Mesenchymal stem cell (in vitro differentiated cells and primary cell): ENCODE measurements at regions not wholly inside any gene's neighbourhood (a gene's known extent, or its start where the extent isn't known, plus 50 kb on each side); places are given as distances from the start of the nearest gene placed in this dataset.

Experiments used
- DNase-seq: peaks from one replicate; pipeline ENCODE4 v3.0.0-alpha.2; 2013
- H2AFZ ChIP-seq: one replicate; pipeline ENCODE4 v1.6.1; 2013; ENCODE audit warnings: low read depth, mild to moderate bottlenecking, control low read depth, inconsistent platforms, low read length, moderate library complexity
- H2AK5ac ChIP-seq: 2 replicates; pipeline ENCODE4 v1.6.1; 2013; ENCODE audit warnings: low read length, moderate library complexity, mild to moderate bottlenecking, inconsistent platforms; ENCODE audit not compliant: severe bottlenecking
- H2BK120ac ChIP-seq: one replicate; pipeline ENCODE4 v1.6.1; 2013; ENCODE audit warnings: low read depth, mild to moderate bottlenecking, inconsistent platforms, low read length, moderate library complexity
- H2BK12ac ChIP-seq, 2 experiments: one replicate each; pipeline ENCODE4 v1.6.1; 2013; ENCODE audit warnings: inconsistent platforms in 2 of 2, low read length in 2 of 2, mild to moderate bottlenecking in 2 of 2, moderate library complexity in 2 of 2, control low read depth in 1 of 2
- H2BK15ac ChIP-seq: one replicate; pipeline ENCODE4 v1.6.1; 2013; ENCODE audit warnings: mild to moderate bottlenecking, low read depth, inconsistent platforms; ENCODE audit not compliant: poor library complexity, severe bottlenecking
- H2BK5ac ChIP-seq: 2 replicates; pipeline ENCODE4 v1.6.1; 2013; ENCODE audit warnings: low read depth, mild to moderate bottlenecking, low read length, control low read depth, inconsistent platforms; ENCODE audit not compliant: poor library complexity, severe bottlenecking
- H3K14ac ChIP-seq, 2 experiments: one replicate each; pipeline ENCODE4 v1.6.1; 2013; ENCODE audit warnings: inconsistent platforms in 2 of 2, low read length in 2 of 2, control low read depth in 1 of 2, mild to moderate bottlenecking in 1 of 2, moderate library complexity in 1 of 2
- H3K18ac ChIP-seq, 2 experiments: one replicate each; pipeline ENCODE4 v1.6.1; 2013; ENCODE audit warnings: inconsistent platforms in 2 of 2, low read length in 2 of 2, control low read depth in 1 of 2, low read depth in 1 of 2, mild to moderate bottlenecking in 1 of 2
- H3K23ac ChIP-seq, 2 experiments: one replicate each; pipeline ENCODE4 v1.6.1; 2013; ENCODE audit warnings: inconsistent platforms in 2 of 2, low read length in 2 of 2, mild to moderate bottlenecking in 2 of 2, moderate library complexity in 2 of 2, control low read depth in 1 of 2
- H3K27ac ChIP-seq: 2 replicates; pipeline ENCODE4 v1.5.1; 2013; ENCODE audit warnings: mild to moderate bottlenecking, moderate library complexity, low read length, control low read depth, inconsistent platforms; ENCODE audit not compliant: poor library complexity, severe bottlenecking
- H3K27me3 ChIP-seq, 2 experiments: 2 replicates each; pipeline versions ENCODE4 v1.6.1 to v1.7.0; 2013; ENCODE audit warnings: low read length in 2 of 2, mild to moderate bottlenecking in 2 of 2, moderate library complexity in 2 of 2, control low read depth in 1 of 2, inconsistent platforms in 1 of 2; ENCODE audit not compliant: control insufficient read depth in 1 of 2, insufficient read depth in 1 of 2
- H3K36me3 ChIP-seq, 2 experiments: 2 replicates each; pipeline versions ENCODE4 v1.6.1 to v1.7.0; 2013; ENCODE audit warnings: low read length in 2 of 2, control low read depth in 1 of 2, inconsistent platforms in 1 of 2, low read depth in 1 of 2, mild to moderate bottlenecking in 1 of 2; ENCODE audit not compliant: insufficient read depth in 2 of 2, control insufficient read depth in 1 of 2
- H3K4ac ChIP-seq, 2 experiments: one replicate each; pipeline ENCODE4 v1.6.1; 2013; ENCODE audit warnings: inconsistent platforms in 2 of 2, low read length in 2 of 2, mild to moderate bottlenecking in 2 of 2, moderate library complexity in 2 of 2, control low read depth in 1 of 2, low read depth in 1 of 2
- H3K4me1 ChIP-seq: 2 replicates; pipeline ENCODE4 v1.6.1; 2013; ENCODE audit warnings: low read depth, low read length, control low read depth; ENCODE audit not compliant: control insufficient read depth, insufficient read depth
- H3K4me2 ChIP-seq: 2 replicates; pipeline ENCODE4 v1.6.1; 2013; ENCODE audit warnings: low read length, mild to moderate bottlenecking, inconsistent platforms; ENCODE audit not compliant: poor library complexity, severe bottlenecking
- H3K4me3 ChIP-seq, 2 experiments: 2 replicates each; pipeline versions ENCODE4 v1.5.1 to v1.7.0; 2013; ENCODE audit warnings: low read length in 2 of 2, mild to moderate bottlenecking in 2 of 2, control low read depth in 1 of 2, low read depth in 1 of 2; ENCODE audit not compliant: insufficient read depth in 1 of 2
- H3K79me1 ChIP-seq: replicated peaks from 2 replicates; pipeline ENCODE4 v1.6.1; 2013; ENCODE audit warnings: mild to moderate bottlenecking, control low read depth, low read length, inconsistent platforms; ENCODE audit not compliant: poor library complexity, severe bottlenecking
- H3K9ac ChIP-seq: 2 replicates; pipeline ENCODE4 v1.7.0; 2013; ENCODE audit warnings: mild to moderate bottlenecking, low read length, moderate library complexity
- H3K9me3 ChIP-seq: 2 replicates; pipeline ENCODE4 v1.7.0; 2013; ENCODE audit warnings: mild to moderate bottlenecking, low read length; ENCODE audit not compliant: control insufficient read depth
- H4K8ac ChIP-seq: one replicate; pipeline ENCODE4 v1.6.1; 2013; ENCODE audit warnings: inconsistent platforms, mild to moderate bottlenecking, low read length, moderate library complexity
- H4K91ac ChIP-seq: one replicate; pipeline ENCODE4 v1.6.1; 2013; ENCODE audit warnings: mild to moderate bottlenecking, low read length, inconsistent platforms
- WGBS: methylation state at CpG from one replicate; pipeline ENCODE4 v1.1.7; 2013; ENCODE audit warnings: mixed read lengths; 5-methylcytosine and 5-hydroxymethylcytosine counted together

- no peak overlapping the region for H3K18ac ChIP-seq
- H3K4ac ChIP-seq: no peak overlapping the region
Observed at GRCh38 chr13:50340146-50340545, 324.9 kb downstream of the KCNRG start.

GRCh38 chr13:50340551-50341287, 325.5 kb downstream of the KCNRG start:
- Histone ChIP-seq H3K4ac (no peak overlapping the region), H3K79me1 (no peaks in the 10 kb centered on the region), H2BK12ac (peak overlapping the region; percentile 41 to 77), H3K4me2 (no peak overlapping the region), H4K8ac (no peak overlapping the region), H2AK5ac (no peak overlapping the region), H3K27ac (no peak overlapping the region), H3K4me3 (no peak overlapping the region), H3K27me3 (peaks cover 0 to 3% of the 10 kb centered on the region in 2 experiments), H2BK15ac (peak overlapping the region; percentile 78), H3K9ac (no peak overlapping the region), H3K4me1 (no peaks in the 10 kb centered on the region), H2AFZ (no peak overlapping the region), H3K9me3 (peaks cover 13% of the 10 kb centered on the region), H2BK120ac (no peak overlapping the region), H3K14ac (peak overlapping the region in 1 of 2 experiments; percentile 11), H3K23ac (no peak overlapping the region), H3K18ac (peak overlapping the region in 1 of 2 experiments; percentile 42), H4K91ac (peak overlapping the region; percentile 35), H2BK5ac (no peak overlapping the region), H3K36me3 (no peaks in the 10 kb centered on the region)
- 80% methylated on average over 17 of the region's 17 CpGs for WGBS
- no peak for DNase-seq

More at GRCh38 chr13:50340146-50340545, 324.9 kb downstream of the KCNRG start:
- H3K9me3 ChIP-seq: peaks cover 13% of the 10 kb centered on the region
- no peaks in the 10 kb centered on the region for H3K4me1 ChIP-seq
- no peak overlapping the region for H3K4me2 ChIP-seq
- H3K23ac ChIP-seq: no peak overlapping the region
- no peak overlapping the region for H3K14ac ChIP-seq
- peak overlapping the region in 1 of 2 experiments; percentile 77 for H2BK12ac ChIP-seq
- no peak overlapping the region for H2AFZ ChIP-seq
- H3K79me1 ChIP-seq: no peaks in the 10 kb centered on the region
- H2BK120ac ChIP-seq: no peak overlapping the region
- no peak overlapping the region for H3K27ac ChIP-seq
- H2BK5ac ChIP-seq: no peak overlapping the region
- H4K8ac ChIP-seq: no peak overlapping the region
- H2AK5ac ChIP-seq: no peak overlapping the region
- 97% methylated on average over 4 of the region's 4 CpGs for WGBS
- H4K91ac ChIP-seq: no peak overlapping the region
- no peaks in the 10 kb centered on the region for H3K36me3 ChIP-seq
- H3K4me3 ChIP-seq: no peak overlapping the region
- no peak for DNase-seq
- H3K9ac ChIP-seq: no peak overlapping the region
- H2BK15ac ChIP-seq: no peak overlapping the region
- H3K27me3 ChIP-seq: peaks cover 0 to 3% of the 10 kb centered on the region in 2 experiments

DNA sequence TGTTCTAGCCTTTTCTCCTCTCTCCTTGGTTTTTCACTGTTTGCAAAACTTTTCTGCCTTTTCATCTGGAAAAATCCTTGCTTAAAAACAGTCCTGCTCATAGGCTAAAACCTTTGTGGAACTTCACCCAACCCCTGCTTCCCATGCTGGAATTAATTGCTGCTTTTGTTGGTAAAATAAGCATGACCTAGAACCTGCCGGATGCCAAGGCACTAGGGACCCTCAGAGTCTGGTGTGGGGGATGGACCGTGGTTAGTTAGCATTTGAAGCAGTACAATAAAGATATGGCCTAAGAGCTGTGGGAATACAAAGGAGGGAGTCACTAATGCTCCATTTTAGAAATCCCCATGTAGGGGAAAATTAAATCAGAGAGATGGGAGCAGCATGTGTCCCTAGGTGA, 326.3 kb downstream of the KCNRG start:
- no peak overlapping the region for H2BK120ac ChIP-seq
- peaks cover 13% of the 10 kb centered on the region for H3K9me3 ChIP-seq
- H3K4me1 ChIP-seq: no peaks in the 10 kb centered on the region
- no peak overlapping the region for H3K4me3 ChIP-seq
- 76% methylated on average over 2 of the region's 2 CpGs for WGBS
- no peak overlapping the region for H3K4me2 ChIP-seq
- H3K27ac ChIP-seq: no peak overlapping the region
- H3K4ac ChIP-seq: no peak overlapping the region
- no peak overlapping the region for H2BK5ac ChIP-seq
- H2BK12ac ChIP-seq: no peak overlapping the region
- no peak overlapping the region for H3K14ac ChIP-seq
- H3K23ac ChIP-seq: no peak overlapping the region
- peaks cover 0 to 3% of the 10 kb centered on the region in 2 experiments for H3K27me3 ChIP-seq
- H3K79me1 ChIP-seq: no peaks in the 10 kb centered on the region
- no peak overlapping the region for H2BK15ac ChIP-seq
- no peak overlapping the region for H2AFZ ChIP-seq
- no peak overlapping the region for H4K8ac ChIP-seq
- no peak overlapping the region for H3K9ac ChIP-seq
- H4K91ac ChIP-seq: no peak overlapping the region
- no peak overlapping the region for H2AK5ac ChIP-seq
- DNase-seq: no peak
- no peak overlapping the region for H3K18ac ChIP-seq
- H3K36me3 ChIP-seq: no peaks in the 10 kb centered on the region

DNA sequence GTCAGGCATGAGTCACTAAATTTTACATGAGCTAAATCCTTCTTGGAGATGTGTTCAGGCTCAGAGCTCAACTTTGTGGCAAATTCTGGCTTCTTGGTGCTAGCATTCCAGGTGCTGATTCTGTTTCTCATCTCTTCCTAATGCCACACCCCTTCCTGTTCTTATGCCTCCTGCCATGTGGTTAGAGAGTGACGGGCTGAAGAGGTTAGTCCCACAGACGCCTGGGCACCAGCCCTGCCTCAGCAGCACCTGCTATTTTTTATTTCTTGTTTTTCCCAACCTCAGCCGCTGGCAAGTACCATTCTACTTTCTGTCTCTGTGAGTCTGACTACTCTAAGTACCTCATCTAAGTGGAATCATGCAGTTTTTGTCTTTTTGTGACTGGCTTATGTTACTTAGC, 329.5 kb downstream of the KCNRG start:
- H2BK120ac ChIP-seq: no peak overlapping the region
- no peak overlapping the region for H2BK12ac ChIP-seq
- H3K4me3 ChIP-seq: no peak overlapping the region
- no peak overlapping the region for H3K9ac ChIP-seq
- H3K9me3 ChIP-seq: peaks cover 13% of the 10 kb centered on the region
- H3K27me3 ChIP-seq: peaks cover 0 to 3% of the 10 kb centered on the region in 2 experiments
- H4K91ac ChIP-seq: no peak overlapping the region
- H3K27ac ChIP-seq: no peak overlapping the region
- no peak overlapping the region for H3K4me2 ChIP-seq
- no peak overlapping the region for H2BK5ac ChIP-seq
- H2AK5ac ChIP-seq: no peak overlapping the region
- no peak for DNase-seq
- WGBS: 74% methylated on average over 3 of the region's 3 CpGs
- H4K8ac ChIP-seq: no peak overlapping the region
- no peak overlapping the region for H3K18ac ChIP-seq
- H3K36me3 ChIP-seq: no peaks in the 10 kb centered on the region
- no peak overlapping the region for H2BK15ac ChIP-seq
- no peak overlapping the region for H2AFZ ChIP-seq
- no peak overlapping the region for H3K23ac ChIP-seq
- H3K14ac ChIP-seq: no peak overlapping the region
- no peaks in the 10 kb centered on the region for H3K79me1 ChIP-seq
- H3K4me1 ChIP-seq: no peaks in the 10 kb centered on the region
- no peak overlapping the region for H3K4ac ChIP-seq
